IPS DF 4.7 (cell line): ENCODE measurements at regions not wholly inside any gene's neighbourhood (a gene's known extent, or its start where the extent isn't known, plus 50 kb on each side); places are given as distances from the start of the nearest gene placed in this dataset.

Source experiments
- DNase-seq: peaks from one replicate; pipeline ENCODE4 v3.0.0-alpha.2; 2013; ENCODE audit warnings: low spot score; ENCODE audit errors: extremely low read depth

GRCh38 chr7:98464558-98464940 lies 63.7 kb upstream of the BAIAP2L1 start:
- DNase-seq = no peak

- no peak for DNase-seq
These were observed 63.1 kb upstream of the BAIAP2L1 start for GRCh38 chr7:98463837-98464557.

- DNase-seq = no peak
These were observed 62.2 kb upstream of the BAIAP2L1 start for GRCh38 chr7:98462911-98463633.

DNA sequence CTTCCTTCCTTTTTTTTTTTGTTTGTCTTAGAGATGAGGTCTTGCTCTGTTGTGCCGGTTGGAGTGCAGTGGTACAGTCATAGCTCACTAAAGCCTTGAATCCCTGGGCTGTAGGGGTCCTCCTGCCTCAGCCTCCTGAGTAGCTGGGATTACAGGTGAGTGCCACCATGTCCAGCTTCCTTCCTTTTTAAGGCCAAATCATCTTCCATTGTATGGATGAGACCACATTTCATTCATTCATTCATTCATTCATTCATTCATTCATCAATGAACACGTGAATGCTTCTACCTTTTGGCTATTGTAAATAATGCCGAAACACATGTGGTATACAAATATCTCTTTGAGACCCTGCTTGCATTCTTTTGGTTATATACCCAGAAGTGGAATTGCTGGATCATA lies 60.0 kb upstream of the BAIAP2L1 start:
- no peak for DNase-seq

DNA sequence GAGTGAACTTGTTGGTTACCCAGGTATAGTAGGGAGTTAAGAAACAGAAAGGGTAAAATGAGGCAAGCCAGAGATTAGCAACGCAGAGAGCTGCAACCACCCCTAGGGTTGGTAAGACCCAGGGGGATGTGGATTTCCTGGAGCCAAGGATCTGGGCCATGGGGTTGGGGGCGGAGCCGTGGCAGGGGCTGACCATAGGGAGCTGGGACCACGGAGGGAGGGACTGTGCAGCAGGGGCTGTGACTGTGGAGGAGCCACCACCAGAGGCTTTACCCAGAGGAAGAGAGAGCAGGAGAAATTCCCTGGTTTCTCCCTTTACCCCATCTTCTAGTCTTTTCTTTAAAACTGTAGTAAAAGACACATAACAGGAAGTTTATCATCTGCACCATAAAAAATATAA lies 58.6 kb upstream of the BAIAP2L1 start:
- DNase-seq = no peak

DNA sequence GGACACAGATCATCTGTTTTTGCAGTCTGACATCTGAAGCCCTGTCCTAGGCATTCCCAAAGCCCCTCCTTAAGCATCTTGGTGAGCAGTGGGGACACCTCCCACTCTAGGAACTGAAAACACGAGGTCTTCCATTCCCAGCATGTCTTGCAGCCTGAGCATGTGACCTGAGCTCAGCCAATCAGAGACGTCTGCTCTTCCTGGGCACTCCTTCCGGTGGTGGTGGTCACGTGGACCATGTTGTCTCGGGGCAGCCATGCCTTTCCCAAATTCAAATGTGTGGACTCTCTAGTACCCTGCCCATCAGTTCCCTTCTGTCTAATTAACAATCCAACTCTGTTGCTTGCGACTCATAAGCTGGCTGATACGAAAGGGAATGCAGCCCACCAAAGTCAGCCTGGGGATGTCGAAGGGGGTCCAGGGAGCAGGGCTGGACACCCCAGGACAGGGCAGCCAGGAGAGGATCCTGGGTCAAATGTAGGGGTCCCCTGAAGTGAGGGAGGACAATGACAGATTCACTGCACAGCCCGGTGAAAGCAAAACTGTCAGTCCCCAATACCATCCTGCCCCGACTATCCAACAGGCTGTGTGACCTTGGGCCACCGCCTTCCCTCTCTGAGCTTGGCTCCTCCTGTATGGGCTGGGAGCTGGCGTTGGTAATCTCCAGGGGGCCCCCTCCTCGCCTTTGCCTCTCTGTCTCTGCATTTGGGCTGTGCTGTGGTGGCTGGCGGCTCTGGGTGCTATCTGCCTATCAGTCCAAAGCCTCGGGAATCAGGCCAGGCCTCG lies 57.4 kb upstream of the BAIAP2L1 start:
- DNase-seq = no peak

- no peak for DNase-seq
These were observed 56.0 kb upstream of the BAIAP2L1 start for GRCh38 chr7:98456866-98457265.

DNA sequence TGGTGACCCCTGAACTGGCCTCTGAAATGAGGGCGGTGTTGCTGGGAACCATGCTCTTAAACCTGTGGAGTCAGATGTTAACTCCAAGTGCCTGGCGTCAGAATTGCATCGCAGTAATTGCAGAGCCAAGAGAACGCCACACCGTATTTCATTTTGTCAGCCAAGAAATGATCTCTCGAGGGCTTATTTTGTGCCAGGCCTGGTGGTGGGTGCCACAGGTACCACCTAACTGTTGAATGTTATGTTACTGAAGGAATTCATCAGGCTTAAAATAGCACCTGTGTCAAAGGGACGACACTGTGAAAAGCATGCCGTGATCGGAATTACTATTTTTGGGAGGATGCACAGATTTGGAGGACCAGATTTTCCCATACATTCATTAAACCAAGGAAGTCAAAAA lies 51.9 kb upstream of the BAIAP2L1 start:
- no peak for DNase-seq
